ENCODE measurements at regions not wholly inside any gene's neighbourhood (a gene's known extent, or its start where the extent isn't known, plus 50 kb on each side); places are given as distances from the start of the nearest gene placed in this dataset.
A peak's percentile ranks its signal among the peaks of the same experiment; 100 is the strongest.

GRCh38 chr1:118339400-118340124 is 154.5 kb upstream of the SPAG17 start:
- no peak for DNase-seq

- no peak for DNase-seq
These were observed 153.9 kb upstream of the SPAG17 start for GRCh38 chr1:118338936-118339335.

- DNase-seq: no peak
These were observed 152.3 kb upstream of the SPAG17 start for GRCh38 chr1:118337346-118337745.

- DNase-seq: peak; percentile 41
These were observed 150.3 kb upstream of the SPAG17 start for GRCh38 chr1:118335331-118335732.

GRCh38 chr1:118334506-118334905 is 149.5 kb upstream of the SPAG17 start:
- DNase-seq: no peak

GRCh38 chr1:118333601-118334210 is 148.7 kb upstream of the SPAG17 start:
- peak; percentile 70 for DNase-seq

- DNase-seq: no peak
These were observed 142.1 kb upstream of the SPAG17 start for GRCh38 chr1:118326960-118327629.

GRCh38 chr1:118325550-118326225 is 140.7 kb upstream of the SPAG17 start:
- DNase-seq: no peak

- no peak for DNase-seq
These were observed 138.2 kb upstream of the SPAG17 start for GRCh38 chr1:118323246-118323645.

GRCh38 chr1:118322331-118322730 is 137.3 kb upstream of the SPAG17 start:
- no peak for DNase-seq

- DNase-seq: no peak
These were observed 136.8 kb upstream of the SPAG17 start for GRCh38 chr1:118321840-118322239.

GRCh38 chr1:118317842-118318614 is 133.0 kb upstream of the SPAG17 start:
- DNase-seq: no peak

GRCh38 chr1:118306851-118307250 is 121.8 kb upstream of the SPAG17 start:
- DNase-seq: peak; percentile 61

GRCh38 chr1:118304722-118305359 is 119.8 kb upstream of the SPAG17 start:
- no peak for DNase-seq

- no peak for DNase-seq
These were observed 118.5 kb upstream of the SPAG17 start for GRCh38 chr1:118303534-118303933.

- no peak for DNase-seq
These were observed 118.0 kb upstream of the SPAG17 start for GRCh38 chr1:118303064-118303463.

GRCh38 chr1:118302145-118302544 is 117.1 kb upstream of the SPAG17 start:
- no peak for DNase-seq

GRCh38 chr1:118300808-118301207 is 115.8 kb upstream of the SPAG17 start:
- DNase-seq: no peak

GRCh38 chr1:118298397-118298796 is 113.4 kb upstream of the SPAG17 start:
- DNase-seq: no peak

- DNase-seq: no peak
These were observed 112.5 kb upstream of the SPAG17 start for GRCh38 chr1:118297521-118297920.

GRCh38 chr1:118294875-118295642 is 110.0 kb upstream of the SPAG17 start:
- peak; percentile 27 for DNase-seq

Measured in eye (tissue), 1 donor.